ENCODE measurements at regions not wholly inside any gene's neighbourhood (a gene's known extent, or its start where the extent isn't known, plus 50 kb on each side); places are given as distances from the start of the nearest gene placed in this dataset.

- in situ Hi-C loops (cut with HindIII; ENCODE audit: low sequenced_read_pairs): no loop called here
- no peak for TF ChIP-seq CTCF (IDR thresholded peaks at IDR 0.05; ENCODE audit: low read depth, low read length, missing control alignments)
- no peak for DNase-seq (ENCODE audit: low read depth)
- no peak overlapping the region for H3K4me3 ChIP-seq (ENCODE audit: low read depth, low read length)
Measured at GRCh38 chr17:79372470-79373238, 238.2 kb downstream of the RBFOX3 start.

- no peak for DNase-seq (ENCODE audit: low read depth)
- no peak for TF ChIP-seq CTCF (IDR thresholded peaks at IDR 0.05; ENCODE audit: low read depth, low read length, missing control alignments)
- no peak overlapping the region for H3K4me3 ChIP-seq (ENCODE audit: low read depth, low read length)
- in situ Hi-C loops (cut with HindIII; ENCODE audit: low sequenced_read_pairs): no loop called here
Measured at GRCh38 chr17:79371984-79372383, 238.9 kb downstream of the RBFOX3 start.

- DNase-seq (ENCODE audit: low read depth): no peak
- TF ChIP-seq CTCF (IDR thresholded peaks at IDR 0.05; ENCODE audit: low read depth, low read length, missing control alignments): no peak
- no peak overlapping the region for H3K4me3 ChIP-seq (ENCODE audit: low read depth, low read length)
- in situ Hi-C loops (cut with HindIII; ENCODE audit: low sequenced_read_pairs): no loop called here
Measured at GRCh38 chr17:79370594-79370993, 240.3 kb downstream of the RBFOX3 start.

- in situ Hi-C loops (cut with HindIII; ENCODE audit: low sequenced_read_pairs): no loop called here
- no peak for TF ChIP-seq CTCF (IDR thresholded peaks at IDR 0.05; ENCODE audit: low read depth, low read length, missing control alignments)
- DNase-seq (ENCODE audit: low read depth): no peak
- H3K4me3 ChIP-seq (ENCODE audit: low read depth, low read length): no peak overlapping the region
Measured at GRCh38 chr17:79370126-79370525, 240.7 kb downstream of the RBFOX3 start.

GRCh38 chr17:79369532-79369931, 241.3 kb downstream of the RBFOX3 start:
- no peak overlapping the region for H3K4me3 ChIP-seq (ENCODE audit: low read depth, low read length)
- DNase-seq (ENCODE audit: low read depth): no peak
- TF ChIP-seq CTCF (IDR thresholded peaks at IDR 0.05; ENCODE audit: low read depth, low read length, missing control alignments): no peak
- in situ Hi-C loops (cut with HindIII; ENCODE audit: low sequenced_read_pairs): no loop called here

GRCh38 chr17:79369001-79369400, 241.8 kb downstream of the RBFOX3 start:
- DNase-seq (ENCODE audit: low read depth): no peak
- in situ Hi-C loops (cut with HindIII; ENCODE audit: low sequenced_read_pairs): no loop called here
- no peak overlapping the region for H3K4me3 ChIP-seq (ENCODE audit: low read depth, low read length)
- TF ChIP-seq CTCF (IDR thresholded peaks at IDR 0.05; ENCODE audit: low read depth, low read length, missing control alignments): no peak
